ENCODE measurements at regions not wholly inside any gene's neighbourhood (a gene's known extent, or its start where the extent isn't known, plus 50 kb on each side); places are given as distances from the start of the nearest gene placed in this dataset.

- DNase-seq (ENCODE audit: low read depth in 4 of 4, low spot score in 1 of 4) = no peak
Observed at GRCh38 chr19:13610039-13610691, 103.9 kb upstream of the CACNA1A start.

GRCh38 chr19:13606156-13606555 lies 99.9 kb upstream of the CACNA1A start:
- DNase-seq (ENCODE audit: low read depth in 4 of 4, low spot score in 1 of 4) = no peak

- DNase-seq (ENCODE audit: low read depth in 4 of 4, low spot score in 1 of 4) = no peak
Observed at GRCh38 chr19:13604902-13605586, 98.8 kb upstream of the CACNA1A start.

- DNase-seq (ENCODE audit: low read depth in 4 of 4, low spot score in 1 of 4) = no peak
Observed at GRCh38 chr19:13600802-13601201, 94.5 kb upstream of the CACNA1A start.

GRCh38 chr19:13600091-13600490 lies 93.8 kb upstream of the CACNA1A start:
- no peak for DNase-seq (ENCODE audit: low read depth in 4 of 4, low spot score in 1 of 4)

- no peak for DNase-seq (ENCODE audit: low read depth in 4 of 4, low spot score in 1 of 4)
Observed at GRCh38 chr19:13599681-13600080, 93.4 kb upstream of the CACNA1A start.

- no peak for DNase-seq (ENCODE audit: low read depth in 4 of 4, low spot score in 1 of 4)
Observed at GRCh38 chr19:13598098-13598497, 91.8 kb upstream of the CACNA1A start.

- DNase-seq (ENCODE audit: low read depth in 4 of 4, low spot score in 1 of 4) = peak in 3 of 4 experiments; percentile 12 to 30 (median 15)
Observed at GRCh38 chr19:13597640-13598039, 91.4 kb upstream of the CACNA1A start.

- peak; percentile 54 to 74 (median 71) for DNase-seq (ENCODE audit: low read depth in 4 of 4, low spot score in 1 of 4)
Observed at GRCh38 chr19:13588957-13589833, 82.9 kb upstream of the CACNA1A start.

- DNase-seq (ENCODE audit: low read depth in 4 of 4, low spot score in 1 of 4) = no peak
Observed at GRCh38 chr19:13585512-13585911, 79.2 kb upstream of the CACNA1A start.

GRCh38 chr19:13583753-13584152 lies 77.5 kb upstream of the CACNA1A start:
- DNase-seq (ENCODE audit: low read depth in 4 of 4, low spot score in 1 of 4) = no peak

GRCh38 chr19:13583114-13583513 lies 76.8 kb upstream of the CACNA1A start:
- DNase-seq (ENCODE audit: low read depth in 4 of 4, low spot score in 1 of 4) = no peak

- DNase-seq (ENCODE audit: low read depth in 4 of 4, low spot score in 1 of 4) = no peak
Observed at GRCh38 chr19:13581576-13581975, 75.3 kb upstream of the CACNA1A start.

- no peak for DNase-seq (ENCODE audit: low read depth in 4 of 4, low spot score in 1 of 4)
Observed at GRCh38 chr19:13579388-13580060, 73.2 kb upstream of the CACNA1A start.

GRCh38 chr19:13576726-13577125 lies 70.4 kb upstream of the CACNA1A start:
- DNase-seq (ENCODE audit: low read depth in 4 of 4, low spot score in 1 of 4) = no peak

GRCh38 chr19:13574933-13575332 lies 68.7 kb upstream of the CACNA1A start:
- DNase-seq (ENCODE audit: low read depth in 4 of 4, low spot score in 1 of 4) = no peak

GRCh38 chr19:13573056-13573667 lies 66.9 kb upstream of the CACNA1A start:
- DNase-seq (ENCODE audit: low read depth in 4 of 4, low spot score in 1 of 4) = no peak

GRCh38 chr19:13561461-13561860 lies 55.2 kb upstream of the CACNA1A start:
- DNase-seq (ENCODE audit: low read depth in 4 of 4, low spot score in 1 of 4) = no peak

GRCh38 chr19:13557756-13558398 lies 51.6 kb upstream of the CACNA1A start:
- no peak for DNase-seq (ENCODE audit: low read depth in 4 of 4, low spot score in 1 of 4)

- no peak for DNase-seq (ENCODE audit: low read depth in 4 of 4, low spot score in 1 of 4)
Observed at GRCh38 chr19:13556552-13556951, 50.3 kb upstream of the CACNA1A start.
